H9 (cell line): ENCODE measurements at regions not wholly inside any gene's neighbourhood (a gene's known extent, or its start where the extent isn't known, plus 50 kb on each side); places are given as distances from the start of the nearest gene placed in this dataset.

Experiments
- DNase-seq: peaks from one replicate; pipeline ENCODE4 v3.0.0-alpha.2; 2017
- H2AFZ ChIP-seq: one replicate; pipeline ENCODE4 v1.6.1; 2013; ENCODE audit warnings: mild to moderate bottlenecking, low read length, control low read depth, moderate library complexity
- H2AK5ac ChIP-seq: 2 replicates; pipeline ENCODE4 v1.6.1; 2013; ENCODE audit warnings: low read length, control low read depth, mixed read lengths; ENCODE audit not compliant: insufficient read length
- H2BK120ac ChIP-seq: one replicate; pipeline ENCODE4 v1.6.1; 2013; ENCODE audit warnings: low read depth, mild to moderate bottlenecking, low read length, control low read depth, inconsistent platforms; ENCODE audit not compliant: poor library complexity, severe bottlenecking
- H2BK12ac ChIP-seq: 2 replicates; pipeline ENCODE4 v1.6.1; 2013; ENCODE audit warnings: low read length, control low read depth, mixed read lengths, low read depth; ENCODE audit not compliant: insufficient read length
- H2BK15ac ChIP-seq: 2 replicates; pipeline ENCODE4 v1.6.1; 2013; ENCODE audit warnings: low read depth, low read length, control low read depth
- H2BK20ac ChIP-seq: one replicate; pipeline ENCODE4 v1.6.1; 2013; ENCODE audit warnings: low read depth, mild to moderate bottlenecking, low read length, control low read depth, inconsistent platforms; ENCODE audit not compliant: poor library complexity, severe bottlenecking
- H2BK5ac ChIP-seq: 2 replicates; pipeline ENCODE4 v1.6.1; 2013; ENCODE audit warnings: low read length, control low read depth, mixed read lengths; ENCODE audit not compliant: insufficient read length
- H3K14ac ChIP-seq: 2 replicates; pipeline ENCODE4 v1.6.1; 2013; ENCODE audit warnings: low read length, control low read depth; ENCODE audit not compliant: insufficient read depth
- H3K18ac ChIP-seq: 2 replicates; pipeline ENCODE4 v1.6.1; 2013; ENCODE audit warnings: low read depth, mild to moderate bottlenecking, mixed read lengths, low read length, control low read depth; ENCODE audit not compliant: insufficient read length
- H3K23ac ChIP-seq: 2 replicates; pipeline ENCODE4 v1.6.1; 2013; ENCODE audit warnings: low read length, control low read depth, mixed read lengths, low read depth; ENCODE audit not compliant: insufficient read length
- H3K23me2 ChIP-seq: 2 replicates; pipeline ENCODE4 v1.6.1; 2013; ENCODE audit warnings: low read depth, mild to moderate bottlenecking, mixed read lengths, low read length, control low read depth; ENCODE audit not compliant: insufficient read length, poor library complexity, severe bottlenecking
- H3K27ac ChIP-seq: 2 replicates; pipeline ENCODE4 v1.5.1; 2013; ENCODE audit warnings: low read length, control low read depth, mixed read lengths, low read depth; ENCODE audit not compliant: insufficient read length
- H3K27me3 ChIP-seq: 2 replicates; pipeline ENCODE4 v1.6.1; 2013; ENCODE audit warnings: low read length, control low read depth, inconsistent platforms; ENCODE audit not compliant: insufficient read depth
- H3K4ac ChIP-seq: 2 replicates; pipeline ENCODE4 v1.6.1; 2013; ENCODE audit warnings: low read depth, mild to moderate bottlenecking, control low read depth, inconsistent platforms, low read length, moderate library complexity
- H3K4me1 ChIP-seq: 2 replicates; pipeline ENCODE4 v1.6.1; 2013; ENCODE audit warnings: low read length, control low read depth, inconsistent platforms; ENCODE audit not compliant: insufficient read depth
- H3K4me2 ChIP-seq: 2 replicates; pipeline ENCODE4 v1.6.1; 2013; ENCODE audit warnings: low read length, control low read depth, mixed read lengths; ENCODE audit not compliant: insufficient read length, insufficient read depth
- H3K56ac ChIP-seq: 2 replicates; pipeline ENCODE4 v1.6.1; 2013; ENCODE audit warnings: low read depth, mild to moderate bottlenecking, mixed read lengths, low read length, control low read depth; ENCODE audit not compliant: insufficient read length
- H3K79me1 ChIP-seq: 2 replicates; pipeline ENCODE4 v1.6.1; 2013; ENCODE audit warnings: low read depth, mild to moderate bottlenecking, moderate library complexity, low read length, control low read depth, inconsistent platforms; ENCODE audit not compliant: insufficient read depth, poor library complexity, severe bottlenecking
- H3K79me2 ChIP-seq: 2 replicates; pipeline ENCODE4 v1.6.1; 2013; ENCODE audit warnings: low read length, control low read depth, inconsistent platforms; ENCODE audit not compliant: insufficient read depth
- H3K9ac ChIP-seq: 2 replicates; pipeline ENCODE4 v1.6.1; 2013; ENCODE audit warnings: low read length, control low read depth, mixed read lengths; ENCODE audit not compliant: insufficient read length; ENCODE audit errors: extremely low read depth
- H3K9me3 ChIP-seq: one replicate; pipeline ENCODE4 v1.6.1; 2013; ENCODE audit warnings: low read depth, low read length, inconsistent platforms; ENCODE audit not compliant: control insufficient read depth
- H3T11ph ChIP-seq: one replicate; pipeline ENCODE4 v1.6.1; 2013; ENCODE audit warnings: mild to moderate bottlenecking, low read length, control low read depth, inconsistent platforms
- H4K20me1 ChIP-seq: one replicate; pipeline ENCODE4 v1.6.1; 2013; ENCODE audit not compliant: control insufficient read depth, insufficient read length, insufficient read depth
- H4K5ac ChIP-seq: 2 replicates; pipeline ENCODE4 v1.6.1; 2013; ENCODE audit warnings: low read depth, mild to moderate bottlenecking, mixed read lengths, low read length, control low read depth; ENCODE audit not compliant: insufficient read length
- H4K8ac ChIP-seq: replicated peaks from 2 replicates; pipeline ENCODE4 v1.6.1; 2013; ENCODE audit warnings: low read length, control low read depth, mixed read lengths, low read depth; ENCODE audit not compliant: insufficient read length
- H4K91ac ChIP-seq: 2 replicates; pipeline ENCODE4 v1.6.1; 2013; ENCODE audit warnings: low read depth, mild to moderate bottlenecking, moderate library complexity, mixed read lengths, low read length, control low read depth; ENCODE audit not compliant: insufficient read length
- H3K27ac Mint-ChIP-seq, 3 experiments: 2 replicates in 2 of 3; 3 replicates in 1 of 3; pipeline ENCODE4 v1.8.0; 2020 to 2021; ENCODE audit warnings: mixed read lengths in 3 of 3, mild to moderate bottlenecking in 1 of 3, moderate library complexity in 1 of 3
- H3K27me3 Mint-ChIP-seq: 2 replicates; pipeline ENCODE4 v1.8.0; 2021; ENCODE audit warnings: low read depth, mild to moderate bottlenecking, moderate library complexity, mixed read lengths
- H3K36me3 Mint-ChIP-seq, 3 experiments: 2 replicates in 2 of 3; 3 replicates in 1 of 3; pipeline ENCODE4 v1.8.0; 2020 to 2021; ENCODE audit warnings: low read depth in 3 of 3, mixed read lengths in 3 of 3; ENCODE audit not compliant: insufficient read depth in 1 of 3
- H3K4me1 Mint-ChIP-seq, 2 experiments: 2 replicates each; pipeline ENCODE4 v1.8.0; 2020; ENCODE audit warnings: mixed read lengths in 2 of 2
- H3K4me3 Mint-ChIP-seq, 2 experiments: 2 replicates in 1 of 2; 3 replicates in 1 of 2; pipeline ENCODE4 v1.8.0; 2020 to 2021; ENCODE audit warnings: mild to moderate bottlenecking in 2 of 2, mixed read lengths in 2 of 2, moderate library complexity in 1 of 2
- H3K9me3 Mint-ChIP-seq, 2 experiments: 2 replicates in 1 of 2; 3 replicates in 1 of 2; pipeline ENCODE4 v1.8.0; 2020; ENCODE audit warnings: mild to moderate bottlenecking in 2 of 2, mixed read lengths in 2 of 2, moderate library complexity in 1 of 2
- WGBS: extraction: QIAGEN DNeasy Blood & Tissue Kit; methylation state at CpG from one replicate; pipeline ENCODE4 v1.1.7; 2013; ENCODE audit warnings: missing lambda C conversion rate, low lambda C conversion rate, mixed read lengths; ENCODE audit not compliant: insufficient read length; ENCODE audit errors: extremely low coverage; 5-methylcytosine and 5-hydroxymethylcytosine counted together
- TF ChIP-seq, protein P1 (sequence below): fragments of 200-600 bp; sonication (generic); conservative IDR thresholded peaks from 3 replicates; pipeline ENCODE4 v1.8.0; 2021; ENCODE audit warnings: antibody characterized with exemption, mild to moderate bottlenecking

DNA sequence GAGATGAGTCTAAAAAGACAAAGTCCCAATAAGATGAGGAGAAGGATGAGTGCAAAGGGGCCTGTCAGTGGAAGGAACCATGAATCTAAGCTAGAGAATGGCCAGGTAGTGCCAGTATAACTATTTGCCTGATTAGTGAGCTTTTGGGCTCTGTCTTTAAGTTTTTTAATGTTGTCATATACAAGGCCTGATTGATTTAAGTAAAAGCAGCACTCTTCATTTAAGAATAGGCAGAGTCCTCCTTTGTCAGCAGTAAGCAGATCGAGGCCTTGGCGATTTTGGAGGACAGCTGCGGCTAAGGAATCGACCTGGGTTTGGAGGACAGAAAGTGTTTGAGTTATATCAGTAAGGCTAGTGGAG, 753.4 kb upstream of the ADGRB3 start:
- peaks cover 3 to 14% of the 10 kb centered on the region in 2 experiments for H3K9me3 Mint-ChIP-seq
- no CpG with 5 or more reads among the region's 4 CpGs for WGBS

More for the DNA sequence above, 753.4 kb upstream of the ADGRB3 start:
- H3T11ph ChIP-seq = no peak overlapping the region
- no peak overlapping the region for H4K91ac ChIP-seq
- no peak overlapping the region for H3K4me2 ChIP-seq
- H3K27me3 ChIP-seq = no peaks in the 10 kb centered on the region
- H2BK12ac ChIP-seq = no peak overlapping the region
- no peak overlapping the region for H3K56ac ChIP-seq
- Mint-ChIP-seq H3K36me3 (peaks cover 2 to 15% (median 2%) of the 10 kb centered on the region in 3 experiments; a peak in 4 of 7 replicates), H3K4me3 (no peak overlapping the region), H3K27ac (no peak overlapping the region), H3K4me1 (peaks cover 6 to 9% of the 10 kb centered on the region in 2 experiments), H3K27me3 (no peaks in the 10 kb centered on the region)
- no peak overlapping the region for H3K4ac ChIP-seq
- no peaks in the 10 kb centered on the region for H3K79me1 ChIP-seq
- no peak overlapping the region for H3K9ac ChIP-seq
- no peaks in the 10 kb centered on the region for H3K79me2 ChIP-seq
- H4K5ac ChIP-seq = no peak overlapping the region
- no peak overlapping the region for H2BK20ac ChIP-seq
- no peaks in the 10 kb centered on the region for H4K20me1 ChIP-seq
- no peak overlapping the region for H3K23ac ChIP-seq
- no peak overlapping the region for H2AK5ac ChIP-seq
- H3K27ac ChIP-seq = no peak overlapping the region
- TF ChIP-seq, protein P1, sequence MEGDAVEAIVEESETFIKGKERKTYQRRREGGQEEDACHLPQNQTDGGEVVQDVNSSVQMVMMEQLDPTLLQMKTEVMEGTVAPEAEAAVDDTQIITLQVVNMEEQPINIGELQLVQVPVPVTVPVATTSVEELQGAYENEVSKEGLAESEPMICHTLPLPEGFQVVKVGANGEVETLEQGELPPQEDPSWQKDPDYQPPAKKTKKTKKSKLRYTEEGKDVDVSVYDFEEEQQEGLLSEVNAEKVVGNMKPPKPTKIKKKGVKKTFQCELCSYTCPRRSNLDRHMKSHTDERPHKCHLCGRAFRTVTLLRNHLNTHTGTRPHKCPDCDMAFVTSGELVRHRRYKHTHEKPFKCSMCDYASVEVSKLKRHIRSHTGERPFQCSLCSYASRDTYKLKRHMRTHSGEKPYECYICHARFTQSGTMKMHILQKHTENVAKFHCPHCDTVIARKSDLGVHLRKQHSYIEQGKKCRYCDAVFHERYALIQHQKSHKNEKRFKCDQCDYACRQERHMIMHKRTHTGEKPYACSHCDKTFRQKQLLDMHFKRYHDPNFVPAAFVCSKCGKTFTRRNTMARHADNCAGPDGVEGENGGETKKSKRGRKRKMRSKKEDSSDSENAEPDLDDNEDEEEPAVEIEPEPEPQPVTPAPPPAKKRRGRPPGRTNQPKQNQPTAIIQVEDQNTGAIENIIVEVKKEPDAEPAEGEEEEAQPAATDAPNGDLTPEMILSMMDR = no peak
- H3K4me1 ChIP-seq = no peaks in the 10 kb centered on the region
- H3K23me2 ChIP-seq = no peaks in the 10 kb centered on the region
- no peak overlapping the region for H2BK120ac ChIP-seq
- DNase-seq = no peak
- H2BK5ac ChIP-seq = no peak overlapping the region
- no peak overlapping the region for H3K14ac ChIP-seq
- H3K18ac ChIP-seq = no peak overlapping the region
- H2BK15ac ChIP-seq = no peak overlapping the region
- H4K8ac ChIP-seq = no peak overlapping the region
- no peak overlapping the region for H2AFZ ChIP-seq
- H3K9me3 ChIP-seq = no peaks in the 10 kb centered on the region
